Activated T-helper 17 cell treated with anti-CD3 and anti-CD28 coated beads, Interleukin-2, amount 50 U/mL, for 72 hours (primary cell): ENCODE measurements at regions not wholly inside any gene's neighbourhood (a gene's known extent, or its start where the extent isn't known, plus 50 kb on each side); places are given as distances from the start of the nearest gene placed in this dataset.

Experiments
- ATAC-seq: fragments of 150-1000 bp; cut with Tn5 transposase; replicated peaks from 2 replicates; pipeline ENCODE4 v1.10.0; 2021; ENCODE audit warnings: mild to moderate bottlenecking, moderate library complexity
- H3K27ac Mint-ChIP-seq: one replicate; pipeline ENCODE4 v1.8.0; 2022; ENCODE audit warnings: mixed read lengths
- H3K27me3 Mint-ChIP-seq: one replicate; pipeline ENCODE4 v1.8.0; 2022; ENCODE audit warnings: mixed read lengths
- H3K36me3 Mint-ChIP-seq: one replicate; pipeline ENCODE4 v1.8.0; 2022; ENCODE audit warnings: low read depth, mild to moderate bottlenecking, mixed read lengths
- H3K4me1 Mint-ChIP-seq: one replicate; pipeline ENCODE4 v1.8.0; 2022; ENCODE audit warnings: mixed read lengths
- H3K4me3 Mint-ChIP-seq: one replicate; pipeline ENCODE4 v1.8.0; 2022; ENCODE audit warnings: mild to moderate bottlenecking, mixed read lengths
- H3K9me3 Mint-ChIP-seq: one replicate; pipeline ENCODE4 v1.8.0; 2022; ENCODE audit warnings: mixed read lengths

- peaks cover 7% of the 10 kb centered on the region for H3K9me3 Mint-ChIP-seq
- no peaks in the 10 kb centered on the region for H3K27me3 Mint-ChIP-seq
- H3K4me1 Mint-ChIP-seq, result no peaks in the 10 kb centered on the region
- ATAC-seq, result no peak
- H3K36me3 Mint-ChIP-seq, result no peaks in the 10 kb centered on the region
- H3K27ac Mint-ChIP-seq, result no peak overlapping the region
- no peak overlapping the region for H3K4me3 Mint-ChIP-seq
These were observed 1077.0 kb upstream of the NCAM2 start for GRCh38 chr21:19921211-19921610.

GRCh38 chr21:19922122-19922521 is 1076.1 kb upstream of the NCAM2 start:
- Mint-ChIP-seq H3K27me3 (no peaks in the 10 kb centered on the region), H3K27ac (no peak overlapping the region), H3K4me3 (no peak overlapping the region), H3K9me3 (peaks cover 7% of the 10 kb centered on the region), H3K4me1 (no peaks in the 10 kb centered on the region), H3K36me3 (no peaks in the 10 kb centered on the region)
- ATAC-seq, result no peak

- Mint-ChIP-seq H3K27ac (no peak overlapping the region), H3K27me3 (no peaks in the 10 kb centered on the region), H3K4me3 (no peak overlapping the region), H3K9me3 (peaks cover 18% of the 10 kb centered on the region), H3K4me1 (no peaks in the 10 kb centered on the region), H3K36me3 (no peaks in the 10 kb centered on the region)
- ATAC-seq, result no peak
These were observed 1062.7 kb upstream of the NCAM2 start for GRCh38 chr21:19935467-19935866.

- H3K27ac Mint-ChIP-seq, result no peak overlapping the region
- H3K36me3 Mint-ChIP-seq, result no peaks in the 10 kb centered on the region
- ATAC-seq, result no peak
- no peaks in the 10 kb centered on the region for H3K4me1 Mint-ChIP-seq
- H3K27me3 Mint-ChIP-seq, result no peaks in the 10 kb centered on the region
- no peak overlapping the region for H3K4me3 Mint-ChIP-seq
- peaks cover 10% of the 10 kb centered on the region for H3K9me3 Mint-ChIP-seq
These were observed 1060.6 kb upstream of the NCAM2 start for GRCh38 chr21:19937619-19938018.

- no peaks in the 10 kb centered on the region for H3K27me3 Mint-ChIP-seq
- peaks cover 20% of the 10 kb centered on the region for H3K9me3 Mint-ChIP-seq
- H3K27ac Mint-ChIP-seq, result no peak overlapping the region
- H3K36me3 Mint-ChIP-seq, result no peaks in the 10 kb centered on the region
- no peak for ATAC-seq
- no peak overlapping the region for H3K4me3 Mint-ChIP-seq
- no peaks in the 10 kb centered on the region for H3K4me1 Mint-ChIP-seq
These were observed 1056.6 kb upstream of the NCAM2 start for GRCh38 chr21:19941626-19942025.

- ATAC-seq, result no peak
- Mint-ChIP-seq H3K4me3 (no peak overlapping the region), H3K4me1 (no peaks in the 10 kb centered on the region), H3K9me3 (peaks cover 15% of the 10 kb centered on the region), H3K36me3 (no peaks in the 10 kb centered on the region), H3K27me3 (no peaks in the 10 kb centered on the region), H3K27ac (no peak overlapping the region)
These were observed 1047.9 kb upstream of the NCAM2 start for GRCh38 chr21:19950347-19950746.

- Mint-ChIP-seq H3K36me3 (no peaks in the 10 kb centered on the region), H3K27me3 (no peaks in the 10 kb centered on the region), H3K9me3 (peaks cover 25% of the 10 kb centered on the region), H3K4me1 (no peaks in the 10 kb centered on the region), H3K4me3 (no peak overlapping the region), H3K27ac (no peak overlapping the region)
- no peak for ATAC-seq
These were observed 1029.1 kb upstream of the NCAM2 start for GRCh38 chr21:19969156-19969555.

GRCh38 chr21:19981938-19982337 is 1016.3 kb upstream of the NCAM2 start:
- ATAC-seq, result no peak
- no peak overlapping the region for H3K27ac Mint-ChIP-seq
- no peak overlapping the region for H3K4me3 Mint-ChIP-seq
- H3K36me3 Mint-ChIP-seq, result no peaks in the 10 kb centered on the region
- no peaks in the 10 kb centered on the region for H3K27me3 Mint-ChIP-seq
- no peaks in the 10 kb centered on the region for H3K4me1 Mint-ChIP-seq
- H3K9me3 Mint-ChIP-seq, result no peaks in the 10 kb centered on the region

GRCh38 chr21:19986396-19986795 is 1011.8 kb upstream of the NCAM2 start:
- no peak overlapping the region for H3K27ac Mint-ChIP-seq
- no peaks in the 10 kb centered on the region for H3K4me1 Mint-ChIP-seq
- no peak for ATAC-seq
- H3K4me3 Mint-ChIP-seq, result no peak overlapping the region
- H3K36me3 Mint-ChIP-seq, result no peaks in the 10 kb centered on the region
- no peaks in the 10 kb centered on the region for H3K27me3 Mint-ChIP-seq
- no peaks in the 10 kb centered on the region for H3K9me3 Mint-ChIP-seq

- peaks cover 3% of the 10 kb centered on the region for H3K9me3 Mint-ChIP-seq
These were observed 1010.5 kb upstream of the NCAM2 start for GRCh38 chr21:19987671-19988070.

GRCh38 chr21:19992540-19992939 is 1005.7 kb upstream of the NCAM2 start:
- Mint-ChIP-seq H3K36me3 (no peaks in the 10 kb centered on the region), H3K4me1 (no peaks in the 10 kb centered on the region), H3K4me3 (no peak overlapping the region), H3K27ac (no peak overlapping the region), H3K9me3 (peaks cover 4% of the 10 kb centered on the region), H3K27me3 (no peaks in the 10 kb centered on the region)
- ATAC-seq, result no peak

More at GRCh38 chr21:19987671-19988070, 1010.5 kb upstream of the NCAM2 start:
- ATAC-seq, result no peak
- no peak overlapping the region for H3K27ac Mint-ChIP-seq
- no peaks in the 10 kb centered on the region for H3K36me3 Mint-ChIP-seq
- no peaks in the 10 kb centered on the region for H3K27me3 Mint-ChIP-seq
- no peaks in the 10 kb centered on the region for H3K4me1 Mint-ChIP-seq
- H3K4me3 Mint-ChIP-seq, result no peak overlapping the region

- Mint-ChIP-seq H3K9me3 (peaks cover 9% of the 10 kb centered on the region), H3K4me1 (no peaks in the 10 kb centered on the region), H3K4me3 (no peak overlapping the region)
These were observed 1004.9 kb upstream of the NCAM2 start for GRCh38 chr21:19993268-19993667.

GRCh38 chr21:19995253-19995652 is 1003.0 kb upstream of the NCAM2 start:
- no peaks in the 10 kb centered on the region for H3K36me3 Mint-ChIP-seq
- ATAC-seq, result no peak
- H3K27ac Mint-ChIP-seq, result no peak overlapping the region
- H3K4me1 Mint-ChIP-seq, result no peaks in the 10 kb centered on the region
- no peak overlapping the region for H3K4me3 Mint-ChIP-seq
- no peaks in the 10 kb centered on the region for H3K27me3 Mint-ChIP-seq
- H3K9me3 Mint-ChIP-seq, result peaks cover 16% of the 10 kb centered on the region

More at GRCh38 chr21:19993268-19993667, 1004.9 kb upstream of the NCAM2 start:
- no peak for ATAC-seq
- no peak overlapping the region for H3K27ac Mint-ChIP-seq
- no peaks in the 10 kb centered on the region for H3K27me3 Mint-ChIP-seq
- no peaks in the 10 kb centered on the region for H3K36me3 Mint-ChIP-seq

GRCh38 chr21:19998453-19998852 is 999.8 kb upstream of the NCAM2 start:
- no peak overlapping the region for H3K4me3 Mint-ChIP-seq
- no peak overlapping the region for H3K27ac Mint-ChIP-seq
- no peaks in the 10 kb centered on the region for H3K36me3 Mint-ChIP-seq
- no peaks in the 10 kb centered on the region for H3K4me1 Mint-ChIP-seq
- H3K27me3 Mint-ChIP-seq, result no peaks in the 10 kb centered on the region
- H3K9me3 Mint-ChIP-seq, result peaks cover 12% of the 10 kb centered on the region
- ATAC-seq, result no peak

- no peaks in the 10 kb centered on the region for H3K27me3 Mint-ChIP-seq
These were observed 998.6 kb upstream of the NCAM2 start for GRCh38 chr21:19999369-20000272.

More at GRCh38 chr21:19999369-20000272, 998.6 kb upstream of the NCAM2 start:
- Mint-ChIP-seq H3K9me3 (peaks cover 12% of the 10 kb centered on the region), H3K27ac (no peak overlapping the region), H3K36me3 (no peaks in the 10 kb centered on the region), H3K4me1 (no peaks in the 10 kb centered on the region), H3K4me3 (no peak overlapping the region)
- no peak for ATAC-seq
